ENCODE measurements at regions not wholly inside any gene's neighbourhood (a gene's known extent, or its start where the extent isn't known, plus 50 kb on each side); places are given as distances from the start of the nearest gene placed in this dataset.

- no peak for TF ChIP-seq HDAC2 (IDR thresholded peaks at IDR 0.05; ENCODE audit: borderline replicate concordance in 1 of 2, low read depth in 2 of 2, low read length in 2 of 2)
- Histone ChIP-seq H4K20me1 (replicated peaks in 1 of 2; ENCODE audit: control insufficient read depth in 1 of 2, insufficient read depth in 2 of 2, low read length in 2 of 2) (no peaks in the 10 kb centered on the region), H3K36me3 (ENCODE audit: control insufficient read depth in 2 of 4, insufficient read depth in 4 of 4, low read length in 3 of 4) (no peaks in the 10 kb centered on the region), H3K23ac (ENCODE audit: insufficient read length) (no peak overlapping the region), H4K5ac (ENCODE audit: insufficient read length, low read depth, low read length) (no peak overlapping the region), H3K27ac (ENCODE audit: low read depth, low read length) (no peak overlapping the region), H2AFZ (ENCODE audit: low read length) (no peak overlapping the region), H3K4ac (replicated peaks; ENCODE audit: insufficient read length, low read depth, low read length) (no peak overlapping the region), H3K4me2 (ENCODE audit: insufficient read depth in 1 of 2, low read depth in 2 of 2, low read length in 2 of 2) (no peak overlapping the region), H2BK120ac (replicated peaks; ENCODE audit: low read depth, low read length) (no peak overlapping the region), H3K56ac (replicated peaks; ENCODE audit: insufficient read length, low read depth, low read length) (no peak overlapping the region), H3K79me2 (ENCODE audit: control insufficient read depth in 1 of 2, insufficient read depth in 2 of 2, low read length in 2 of 2) (no peaks in the 10 kb centered on the region), H2BK12ac (ENCODE audit: low read depth, low read length) (no peak overlapping the region), H3K9me3 (ENCODE audit: insufficient read depth in 2 of 2, low read depth in 1 of 2, low read length in 1 of 2) (no peaks in the 10 kb centered on the region), H2BK5ac (ENCODE audit: low read depth, low read length) (no peak overlapping the region), H3K4me3 (ENCODE audit: extremely low read depth in 1 of 4, insufficient read depth in 2 of 4, low read depth in 3 of 4, low read length in 4 of 4) (no peak overlapping the region), H3K27me3 (replicated peaks in 1 of 4; ENCODE audit: control insufficient read depth in 3 of 4, extremely low read depth in 1 of 4, insufficient read depth in 3 of 4, low read length in 3 of 4) (no peaks in the 10 kb centered on the region), H3K79me1 (ENCODE audit: low read depth, low read length) (no peaks in the 10 kb centered on the region), H3K9ac (replicated peaks in 1 of 4; ENCODE audit: extremely low read depth in 1 of 4, low read depth in 3 of 4, low read length in 3 of 4) (no peak overlapping the region), H2BK20ac (ENCODE audit: low read length) (no peak overlapping the region), H4K8ac (ENCODE audit: extremely low read depth, insufficient read depth, low read length) (no peak overlapping the region), H4K91ac (replicated peaks; ENCODE audit: insufficient read length, low read length) (no peak overlapping the region), H2BK15ac (ENCODE audit: low read length) (no peak overlapping the region), H3K4me1 (replicated peaks in 1 of 4; ENCODE audit: control insufficient read depth in 3 of 4, insufficient read depth in 4 of 4, low read length in 3 of 4) (peaks cover 2 to 11% (median 6%) of the 10 kb centered on the region in 4 experiments; a peak in 3 of 7 replicates), H3K23me2 (ENCODE audit: low read depth, low read length) (no peaks in the 10 kb centered on the region), H3K14ac (ENCODE audit: insufficient read length) (no peak overlapping the region), H3K18ac (ENCODE audit: extremely low read depth, low read length) (no peak overlapping the region), H2AK5ac (ENCODE audit: low read depth, low read length) (no peak overlapping the region)
- DNase-seq (ENCODE audit: low read depth in 1 of 2, low spot score in 2 of 2): no peak
- ChIA-PET CTCF (ENCODE audit: partially characterized antibody) (interaction anchor here (0.9 to 1.7 kb wide), 4 partner anchors 8 to 356 kb away, joined by 3 to 7 read pairs (median 4); no protein-coding TSS in a partner anchor), POLR2A (ENCODE audit: partially characterized antibody) (interaction anchor here (1.6 kb wide), 1 partner anchor 10 kb away, joined by 6 read pairs; no protein-coding TSS in a partner anchor)
- FAIRE-seq: no peak
- WGBS, 2 experiments (ENCODE audit: extremely low coverage in 1 of 2, insufficient coverage in 1 of 2, insufficient read length in 1 of 2, insufficient replicate concordance in 2 of 2, low coverage in 1 of 2, low lambda C conversion rate in 2 of 2, missing lambda C conversion rate in 1 of 2): 93% methylated on average over 4 of the region's 4 CpGs; no CpG with 5 or more reads in 1 of the 2 experiments
Measured at GRCh38 chr5:110058175-110058574, 368.4 kb downstream of the MAN2A1 start.
